ENCODE measurements at regions not wholly inside any gene's neighbourhood (a gene's known extent, or its start where the extent isn't known, plus 50 kb on each side); places are given as distances from the start of the nearest gene placed in this dataset.

DNA sequence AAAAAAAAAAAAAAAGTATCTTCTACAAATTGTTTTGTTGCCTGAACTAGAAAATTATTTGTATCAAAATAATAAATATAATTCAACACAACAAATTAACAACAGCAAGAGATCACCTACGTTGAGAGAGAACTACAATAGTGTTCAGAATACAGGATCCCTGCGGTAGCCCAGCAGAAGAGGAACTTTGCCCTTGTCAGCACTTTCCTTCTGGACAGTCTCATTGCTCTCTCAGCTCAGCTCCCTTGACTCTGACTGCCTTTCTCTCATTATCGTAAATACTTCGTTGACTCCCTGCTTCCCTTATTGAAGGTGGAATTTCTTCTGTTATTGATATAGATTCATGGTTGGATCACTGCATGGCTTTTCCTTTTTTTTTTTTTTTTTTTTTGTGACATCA, 469.5 kb upstream of the VSTM2A start:
- Histone ChIP-seq H3K27ac (ENCODE audit: extremely low read length, insufficient read depth, low read length) (no peak overlapping the region), H3K4me3 (replicated peaks in 1 of 3; ENCODE audit: insufficient read depth in 1 of 3, low read depth in 2 of 3, low read length in 3 of 3) (no peak overlapping the region), H3K4me2 (ENCODE audit: low read depth, low read length) (no peak overlapping the region), H3K36me3 (replicated peaks in 1 of 2; ENCODE audit: control insufficient read depth in 1 of 2, insufficient read depth in 2 of 2, low read length in 2 of 2) (no peaks in the 10 kb centered on the region), H3K27me3 (ENCODE audit: control insufficient read depth in 1 of 2, insufficient read depth in 2 of 2, low read length in 2 of 2) (no peaks in the 10 kb centered on the region), H3K9me3 (ENCODE audit: low read length) (peaks cover 60% of the 10 kb centered on the region), H4K20me1 (ENCODE audit: insufficient read depth, low read length) (no peaks in the 10 kb centered on the region), H2AFZ (ENCODE audit: low read length) (no peak overlapping the region), H3K4me1 (ENCODE audit: insufficient read depth, low read length) (no peaks in the 10 kb centered on the region), H3K9ac (ENCODE audit: insufficient read depth, low read depth, low read length) (no peak overlapping the region), H3K79me2 (ENCODE audit: insufficient read depth, low read length) (no peaks in the 10 kb centered on the region)
- WGBS (ENCODE audit: low lambda C conversion rate), result 26% methylated on average over 4 of the region's 4 CpGs
- no peak for FAIRE-seq
- in situ Hi-C loops (cut with HindIII; ENCODE audit: extremely low pct_ligation_motif_present, low pct_unique_long_range_greater_than_20kb) (no loop called here), intact Hi-C loops (cut with micrococcal nuclease; ENCODE audit: unreplicated experiment) (no loop called here)
- ChIA-PET POLR2A (no interaction called here), CTCF (ENCODE audit: low intra/inter-chr PET ratio, low total read pairs) (no interaction called here)
- no TSS peak for BruUV-seq (replicated peaks)
- ATAC-seq, result no peak
- peak; percentile 68 for TF ChIP-seq MAFF (IDR thresholded peaks at IDR 0.05; ENCODE audit: low read depth, low read length)
- peak; percentile 70 to 84 for TF ChIP-seq MAFK (conservative IDR thresholded peaks at IDR 0.05 in 1 of 2, IDR thresholded peaks at IDR 0.05 in 1 of 2; ENCODE audit: low read length in 2 of 2)
- TF ChIP-seq, protein P1, sequence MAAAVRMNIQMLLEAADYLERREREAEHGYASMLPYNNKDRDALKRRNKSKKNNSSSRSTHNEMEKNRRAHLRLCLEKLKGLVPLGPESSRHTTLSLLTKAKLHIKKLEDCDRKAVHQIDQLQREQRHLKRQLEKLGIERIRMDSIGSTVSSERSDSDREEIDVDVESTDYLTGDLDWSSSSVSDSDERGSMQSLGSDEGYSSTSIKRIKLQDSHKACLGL (CRISPR knock-in tag; IDR thresholded peaks at IDR 0.05), result no peak
- TF ChIP-seq CEBPG (CRISPR knock-in tag; IDR thresholded peaks at IDR 0.05), result no peak
- TF ChIP-seq ZMAT3 (CRISPR knock-in tag; conservative IDR thresholded peaks at IDR 0.05), result no peak
- DNase-seq (ENCODE audit: low spot score), result no peak

DNA sequence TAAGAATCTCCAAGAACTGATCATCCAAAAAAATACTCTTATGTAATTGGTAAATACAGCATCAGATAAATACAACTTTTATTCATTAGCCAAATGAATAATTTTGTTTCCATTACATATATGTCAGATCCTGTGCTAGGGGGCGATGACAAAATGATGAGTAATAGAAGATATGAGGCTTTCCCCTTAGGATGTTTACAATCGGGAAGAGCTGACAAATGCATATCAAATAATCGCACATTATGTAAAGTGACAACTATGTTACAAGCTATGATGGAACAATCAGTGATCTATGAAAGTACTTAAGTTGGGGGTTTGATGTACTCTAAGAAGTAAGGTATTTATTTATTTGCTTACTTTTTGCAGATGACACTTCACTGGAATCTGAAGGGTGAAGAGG, 465.6 kb upstream of the VSTM2A start:
- in situ Hi-C loops (cut with HindIII; ENCODE audit: extremely low pct_ligation_motif_present, low pct_unique_long_range_greater_than_20kb), result no loop called here
- ChIA-PET POLR2A (no interaction called here), CTCF (ENCODE audit: low intra/inter-chr PET ratio, low total read pairs) (no interaction called here)

More for the DNA sequence above, 465.6 kb upstream of the VSTM2A start:
- Histone ChIP-seq H3K4me3 (replicated peaks in 1 of 3; ENCODE audit: insufficient read depth in 1 of 3, low read depth in 2 of 3, low read length in 3 of 3) (no peak overlapping the region), H4K20me1 (ENCODE audit: insufficient read depth, low read length) (no peaks in the 10 kb centered on the region), H3K36me3 (replicated peaks in 1 of 2; ENCODE audit: control insufficient read depth in 1 of 2, insufficient read depth in 2 of 2, low read length in 2 of 2) (no peaks in the 10 kb centered on the region), H3K4me2 (ENCODE audit: low read depth, low read length) (no peak overlapping the region), H3K9ac (ENCODE audit: insufficient read depth, low read depth, low read length) (no peak overlapping the region), H3K27ac (ENCODE audit: extremely low read length, insufficient read depth, low read length) (no peak overlapping the region), H3K4me1 (ENCODE audit: insufficient read depth, low read length) (no peaks in the 10 kb centered on the region), H3K27me3 (ENCODE audit: control insufficient read depth in 1 of 2, insufficient read depth in 2 of 2, low read length in 2 of 2) (no peaks in the 10 kb centered on the region), H3K79me2 (ENCODE audit: insufficient read depth, low read length) (no peaks in the 10 kb centered on the region), H2AFZ (ENCODE audit: low read length) (no peak overlapping the region), H3K9me3 (ENCODE audit: low read length) (peaks cover 55% of the 10 kb centered on the region)
- no peak for TF ChIP-seq ZNF75D (CRISPR knock-in tag; IDR thresholded peaks at IDR 0.05; ENCODE audit: borderline replicate concordance)
- no peak for TF ChIP-seq ETV5 (CRISPR knock-in tag; IDR thresholded peaks at IDR 0.05; ENCODE audit: borderline replicate concordance)
- TF ChIP-seq, protein P2, sequence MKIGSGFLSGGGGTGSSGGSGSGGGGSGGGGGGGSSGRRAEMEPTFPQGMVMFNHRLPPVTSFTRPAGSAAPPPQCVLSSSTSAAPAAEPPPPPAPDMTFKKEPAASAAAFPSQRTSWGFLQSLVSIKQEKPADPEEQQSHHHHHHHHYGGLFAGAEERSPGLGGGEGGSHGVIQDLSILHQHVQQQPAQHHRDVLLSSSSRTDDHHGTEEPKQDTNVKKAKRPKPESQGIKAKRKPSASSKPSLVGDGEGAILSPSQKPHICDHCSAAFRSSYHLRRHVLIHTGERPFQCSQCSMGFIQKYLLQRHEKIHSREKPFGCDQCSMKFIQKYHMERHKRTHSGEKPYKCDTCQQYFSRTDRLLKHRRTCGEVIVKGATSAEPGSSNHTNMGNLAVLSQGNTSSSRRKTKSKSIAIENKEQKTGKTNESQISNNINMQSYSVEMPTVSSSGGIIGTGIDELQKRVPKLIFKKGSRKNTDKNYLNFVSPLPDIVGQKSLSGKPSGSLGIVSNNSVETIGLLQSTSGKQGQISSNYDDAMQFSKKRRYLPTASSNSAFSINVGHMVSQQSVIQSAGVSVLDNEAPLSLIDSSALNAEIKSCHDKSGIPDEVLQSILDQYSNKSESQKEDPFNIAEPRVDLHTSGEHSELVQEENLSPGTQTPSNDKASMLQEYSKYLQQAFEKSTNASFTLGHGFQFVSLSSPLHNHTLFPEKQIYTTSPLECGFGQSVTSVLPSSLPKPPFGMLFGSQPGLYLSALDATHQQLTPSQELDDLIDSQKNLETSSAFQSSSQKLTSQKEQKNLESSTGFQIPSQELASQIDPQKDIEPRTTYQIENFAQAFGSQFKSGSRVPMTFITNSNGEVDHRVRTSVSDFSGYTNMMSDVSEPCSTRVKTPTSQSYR (CRISPR knock-in tag; IDR thresholded peaks at IDR 0.05; ENCODE audit: borderline replicate concordance), result no peak
- no peak for TF ChIP-seq ZNF224 (CRISPR knock-in tag; IDR thresholded peaks at IDR 0.05)
- TF ChIP-seq, protein P3, sequence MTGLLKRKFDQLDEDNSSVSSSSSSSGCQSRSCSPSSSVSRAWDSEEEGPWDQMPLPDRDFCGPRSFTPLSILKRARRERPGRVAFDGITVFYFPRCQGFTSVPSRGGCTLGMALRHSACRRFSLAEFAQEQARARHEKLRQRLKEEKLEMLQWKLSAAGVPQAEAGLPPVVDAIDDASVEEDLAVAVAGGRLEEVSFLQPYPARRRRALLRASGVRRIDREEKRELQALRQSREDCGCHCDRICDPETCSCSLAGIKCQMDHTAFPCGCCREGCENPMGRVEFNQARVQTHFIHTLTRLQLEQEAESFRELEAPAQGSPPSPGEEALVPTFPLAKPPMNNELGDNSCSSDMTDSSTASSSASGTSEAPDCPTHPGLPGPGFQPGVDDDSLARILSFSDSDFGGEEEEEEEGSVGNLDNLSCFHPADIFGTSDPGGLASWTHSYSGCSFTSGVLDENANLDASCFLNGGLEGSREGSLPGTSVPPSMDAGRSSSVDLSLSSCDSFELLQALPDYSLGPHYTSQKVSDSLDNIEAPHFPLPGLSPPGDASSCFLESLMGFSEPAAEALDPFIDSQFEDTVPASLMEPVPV (CRISPR knock-in tag; IDR thresholded peaks at IDR 0.05), result no peak
- ATAC-seq (no peak), DNase-seq (ENCODE audit: low spot score) (no peak), FAIRE-seq (no peak)
- no TSS peak for BruUV-seq (replicated peaks)
- intact Hi-C loops (cut with micrococcal nuclease; ENCODE audit: unreplicated experiment), result no loop called here
- WGBS (ENCODE audit: low lambda C conversion rate), result 33% methylated on average over 3 of the region's 3 CpGs
